Limb (tissue), 2 donors: ENCODE measurements at regions not wholly inside any gene's neighbourhood (a gene's known extent, or its start where the extent isn't known, plus 50 kb on each side); places are given as distances from the start of the nearest gene placed in this dataset.
"Not testable (repeated sequence)": the region's sequence is repeated elsewhere in the genome, so short reads cannot be mapped to it uniquely, and the experiment has no call there.

ENCODE experiments used
- DNase-seq, 2 donors: peaks; one replicate each; pipeline ENCODE4 v3.0.0-alpha.2; 2016; ENCODE audit errors: extremely low spot score in 2 of 2

DNA sequence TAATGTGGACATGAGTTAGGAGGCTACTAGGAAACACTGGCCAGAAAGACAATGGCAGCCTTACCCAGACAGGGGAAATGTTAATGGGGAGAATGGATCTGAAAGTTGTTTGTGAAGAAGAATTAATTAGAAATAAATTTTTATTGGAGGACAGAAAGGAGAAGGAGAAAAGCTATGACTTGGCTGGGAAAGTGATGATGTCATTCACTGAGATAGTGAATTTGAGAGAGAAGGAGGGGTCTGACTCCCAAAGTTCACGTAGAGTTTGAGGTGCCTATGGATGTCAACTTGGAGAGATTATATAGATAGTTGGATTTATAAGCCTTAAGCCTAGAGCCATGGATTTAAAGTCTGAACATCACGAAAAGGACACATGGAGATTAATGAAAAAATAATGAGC, 144.6 kb upstream of the ZNF521 start:
- DNase-seq = no peak

DNA sequence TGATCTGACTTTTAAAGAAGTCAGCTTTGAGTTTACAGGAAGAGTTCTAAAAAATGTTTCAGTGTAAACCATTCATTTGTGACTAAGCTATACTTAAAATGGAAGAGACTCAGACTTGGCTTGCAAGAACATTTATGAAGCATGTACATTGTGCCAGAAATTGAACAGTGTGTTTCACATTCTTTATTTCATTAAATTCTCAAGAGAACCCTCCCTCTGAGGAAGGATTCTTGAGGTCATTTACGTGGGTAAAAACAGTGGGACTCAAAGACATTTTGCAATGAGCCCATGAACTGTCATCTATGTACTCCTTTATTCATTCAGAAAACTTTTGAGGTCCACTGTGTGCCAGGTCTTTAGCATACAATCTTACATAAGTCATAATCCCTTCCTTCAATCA, 143.6 kb upstream of the ZNF521 start:
- no peak for DNase-seq

DNA sequence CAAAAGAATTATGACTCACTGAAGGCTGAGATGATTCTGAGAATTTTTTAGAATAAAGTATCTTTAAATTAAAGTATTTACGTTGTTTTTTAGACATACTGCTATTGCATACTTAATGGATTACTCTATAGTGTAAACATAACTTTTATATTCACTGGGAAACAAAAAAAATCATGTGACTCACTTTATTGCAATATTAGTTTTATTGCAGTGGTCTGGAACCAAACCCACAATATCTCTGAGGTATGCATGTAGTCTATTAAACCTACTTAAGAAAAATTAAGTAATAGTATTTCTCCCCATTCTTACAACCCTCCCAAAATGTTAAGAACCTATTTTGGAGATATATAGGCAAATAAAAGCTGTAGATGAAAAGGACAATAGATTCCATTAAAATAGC, 142.9 kb upstream of the ZNF521 start:
- DNase-seq = no peak

DNA sequence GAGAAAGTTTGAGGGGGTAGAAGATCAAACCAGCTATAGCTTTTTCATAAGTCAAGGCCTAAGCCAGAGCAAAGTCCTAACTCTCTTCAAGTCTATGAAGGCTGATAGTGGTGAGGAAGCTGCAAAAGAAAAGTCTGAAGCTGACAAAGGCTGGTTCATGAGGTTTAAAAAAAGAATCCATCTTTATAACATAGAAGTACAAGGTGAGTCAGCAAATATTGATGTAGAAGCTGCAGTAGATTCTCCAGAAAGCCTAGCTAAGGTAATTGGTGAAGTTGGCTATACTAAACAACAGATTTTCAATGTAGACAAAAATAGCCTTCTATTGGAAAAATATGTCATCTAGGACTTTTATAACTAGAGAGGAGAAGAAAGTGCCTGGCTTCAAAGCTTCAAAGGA, 141.4 kb upstream of the ZNF521 start:
- no peak for DNase-seq

DNA sequence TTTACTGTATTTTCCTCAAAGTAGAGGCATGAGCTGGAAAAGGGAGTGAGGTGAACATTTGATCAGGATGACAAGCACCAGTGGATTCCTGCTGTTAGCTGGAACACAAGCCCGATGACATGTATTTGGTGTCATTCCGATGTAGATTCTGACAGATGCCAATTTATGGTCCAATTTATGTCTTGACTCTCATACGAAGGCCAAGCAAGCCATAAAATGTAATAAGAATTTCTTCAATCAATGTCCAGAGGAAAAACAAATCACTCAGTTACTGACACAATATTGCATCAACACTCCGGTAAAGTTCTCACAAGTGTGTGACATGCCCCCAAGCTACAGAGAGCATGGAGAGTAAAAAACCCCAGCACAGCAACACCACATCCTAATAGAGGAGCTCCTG, 138.3 kb upstream of the ZNF521 start:
- no peak for DNase-seq

DNA sequence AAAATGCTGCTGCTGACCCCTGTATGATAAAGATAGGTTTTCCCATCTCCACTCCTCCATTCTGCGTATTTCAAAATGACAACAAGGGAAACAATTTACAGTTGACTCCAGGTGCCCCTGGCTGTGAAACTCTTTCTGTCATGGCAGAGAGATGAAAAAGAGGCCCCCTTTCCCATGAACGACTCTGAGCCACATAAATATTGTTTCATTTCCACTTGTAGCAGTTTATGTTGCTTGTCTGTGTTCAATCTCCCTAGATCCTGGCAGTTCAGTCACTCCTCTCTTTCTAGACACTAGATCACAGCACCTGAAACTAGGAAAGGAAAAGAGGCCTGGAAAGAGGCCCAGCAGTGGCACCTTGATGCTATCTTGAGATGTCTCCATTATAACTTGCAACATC, 121.0 kb upstream of the ZNF521 start:
- DNase-seq = no peak

DNA sequence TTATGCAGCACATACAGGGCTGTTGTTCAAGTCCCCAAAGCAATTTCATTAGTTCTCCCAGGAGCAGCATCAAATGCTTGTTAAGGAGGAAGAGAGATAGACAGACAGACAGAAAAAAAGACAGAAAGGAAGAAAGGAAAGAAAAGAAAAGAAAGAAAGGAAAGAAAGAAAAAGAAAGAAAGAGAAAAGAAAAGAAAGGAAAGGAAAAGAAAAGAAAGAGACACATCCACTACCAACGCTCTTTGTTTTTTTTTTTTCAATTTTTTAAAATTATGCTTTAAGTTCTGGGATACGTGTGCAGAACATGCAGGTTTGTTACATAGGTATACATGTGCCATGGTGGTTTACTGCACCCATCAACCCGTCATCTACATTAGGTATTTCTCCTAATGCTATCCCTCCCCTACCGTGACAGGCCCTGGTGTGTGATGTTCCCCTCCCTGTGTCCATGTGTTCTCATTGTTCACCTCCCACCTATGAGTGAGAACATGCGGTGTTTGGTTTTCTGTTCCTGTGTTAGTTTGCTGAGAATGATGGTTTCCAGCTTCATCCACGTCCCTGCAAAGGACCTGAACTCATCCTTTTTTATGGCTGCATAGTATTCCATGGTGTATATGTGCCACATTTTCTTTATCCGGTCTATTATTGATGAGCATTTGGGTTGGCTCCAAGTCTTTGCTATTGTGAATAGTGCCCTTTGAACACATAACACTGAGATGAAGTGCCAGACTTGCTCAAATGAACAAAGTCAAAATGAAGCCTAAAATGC, 119.0 kb upstream of the ZNF521 start:
- not testable (repeated sequence) for DNase-seq

DNA sequence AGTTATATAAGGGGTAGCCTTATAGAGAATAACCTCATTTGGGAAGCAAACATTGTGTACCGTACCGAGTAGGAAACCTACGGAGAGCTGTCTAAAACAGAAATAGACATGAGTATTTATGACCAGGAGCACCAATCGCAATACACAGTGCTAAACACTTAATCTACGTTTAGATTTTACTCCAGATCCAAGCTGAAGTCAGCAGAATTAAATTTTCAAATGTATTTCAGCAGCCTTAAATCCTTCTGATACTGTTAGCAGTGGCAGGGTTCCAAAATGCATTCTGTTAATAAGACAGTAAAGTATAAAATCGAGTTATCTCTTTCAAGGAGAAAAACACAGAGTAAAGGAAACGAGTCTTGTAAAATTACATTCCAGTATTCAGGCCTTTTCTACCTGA, 118.1 kb upstream of the ZNF521 start:
- DNase-seq = peak in 1 of 2 donors; percentile 10

DNA sequence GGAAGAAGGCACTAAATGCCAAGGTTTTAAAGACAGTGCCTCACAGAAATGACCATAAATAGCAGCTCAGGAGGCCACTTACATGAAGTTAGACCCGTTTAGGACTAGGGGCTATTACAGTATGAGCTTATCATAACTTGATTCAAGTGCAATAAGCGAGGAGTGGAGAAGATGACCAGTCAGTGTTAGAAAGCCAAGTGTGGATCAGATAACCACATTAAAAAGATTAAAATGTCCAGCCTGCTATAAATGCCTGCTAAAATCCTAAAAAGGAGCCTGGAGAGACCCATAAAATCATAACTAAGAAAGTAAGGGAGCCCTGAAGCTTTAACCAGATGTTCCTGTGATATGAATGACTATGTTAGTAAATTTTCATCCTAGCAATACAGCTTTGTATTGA, 117.5 kb upstream of the ZNF521 start:
- DNase-seq = no peak

DNA sequence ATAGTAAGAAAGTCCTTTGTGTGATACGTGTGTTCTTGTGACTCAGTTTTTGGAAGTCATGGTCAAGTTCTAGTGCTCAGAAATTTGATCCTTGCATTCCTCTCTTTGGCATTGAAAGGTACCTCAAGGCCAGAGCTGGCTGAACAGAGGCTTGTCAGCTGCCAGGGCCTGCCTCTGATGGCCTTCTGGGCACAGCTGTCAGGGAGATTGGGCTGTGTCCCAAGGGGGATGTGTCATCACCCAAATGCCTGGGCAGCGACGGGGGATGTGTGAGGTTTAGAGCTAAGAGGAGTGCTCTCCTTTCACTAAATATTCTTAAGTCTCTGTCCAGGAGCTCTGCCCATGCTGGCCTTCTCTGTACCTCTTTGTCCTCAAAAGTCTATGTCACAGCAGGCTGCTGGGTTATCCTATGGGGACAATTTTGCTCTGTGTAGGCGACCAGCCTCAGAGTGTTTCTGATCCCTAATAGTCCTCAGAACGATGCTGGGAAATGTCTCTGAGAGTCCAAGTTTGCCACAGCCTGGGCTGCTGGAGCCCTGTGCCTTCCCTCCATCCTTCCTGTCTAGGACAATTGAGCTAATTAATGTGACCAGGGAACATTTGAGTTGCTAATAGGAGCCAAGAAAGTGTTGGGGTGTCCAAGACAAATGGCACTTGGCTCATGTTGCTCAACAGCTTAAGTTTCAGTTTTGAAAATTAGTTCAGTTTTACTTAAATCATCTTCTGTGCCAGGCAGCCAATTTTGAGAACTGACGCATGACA, 115.4 kb upstream of the ZNF521 start:
- peak; percentile 46 to 47 for DNase-seq

DNA sequence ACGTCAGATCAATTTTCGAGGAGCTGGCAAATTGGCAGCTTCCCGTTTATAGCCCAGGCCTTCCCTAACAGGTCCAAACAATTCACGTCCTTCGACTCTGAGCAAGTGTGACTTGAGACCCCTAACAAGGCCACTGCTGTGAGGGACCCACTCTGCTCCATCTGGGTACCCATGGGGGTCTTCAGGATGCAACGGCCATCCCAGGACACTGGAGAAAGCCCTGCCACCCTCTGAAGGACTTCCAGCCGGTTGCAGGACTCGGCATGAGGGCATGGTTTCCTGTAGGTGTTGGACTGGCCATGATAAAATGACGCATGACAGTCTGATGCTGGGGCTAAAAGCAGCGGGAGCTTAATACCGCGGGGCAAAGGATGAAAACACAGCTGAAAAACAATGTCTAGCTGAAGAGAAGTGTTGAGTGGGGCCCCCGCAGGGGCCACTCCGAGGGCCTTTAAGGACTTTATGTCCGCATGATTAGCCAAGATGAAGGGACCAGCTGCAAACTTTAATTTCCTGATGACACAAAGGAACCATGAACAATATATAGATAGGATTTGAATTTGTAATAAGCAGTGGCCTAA, 113.3 kb upstream of the ZNF521 start:
- no peak for DNase-seq

DNA sequence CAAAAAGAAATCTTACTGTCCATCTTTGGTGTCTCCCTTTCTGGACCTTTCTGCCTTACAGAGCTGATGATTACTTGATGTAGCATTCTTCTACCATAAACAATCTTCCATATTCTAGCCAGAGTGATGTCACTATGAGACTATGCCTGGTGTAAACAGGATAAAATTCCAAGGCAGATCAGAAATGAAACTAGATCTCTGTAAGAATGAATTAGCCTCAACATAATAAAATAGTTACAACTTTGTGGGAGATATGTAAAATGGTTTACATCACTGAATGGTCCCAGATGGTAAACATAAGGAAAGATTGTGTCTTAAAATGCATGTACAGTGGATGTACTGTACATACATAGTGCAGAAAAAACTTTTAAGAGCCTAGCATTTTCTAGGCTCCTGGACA, 112.3 kb upstream of the ZNF521 start:
- DNase-seq = peak in 1 of 2 donors; percentile 65

DNA sequence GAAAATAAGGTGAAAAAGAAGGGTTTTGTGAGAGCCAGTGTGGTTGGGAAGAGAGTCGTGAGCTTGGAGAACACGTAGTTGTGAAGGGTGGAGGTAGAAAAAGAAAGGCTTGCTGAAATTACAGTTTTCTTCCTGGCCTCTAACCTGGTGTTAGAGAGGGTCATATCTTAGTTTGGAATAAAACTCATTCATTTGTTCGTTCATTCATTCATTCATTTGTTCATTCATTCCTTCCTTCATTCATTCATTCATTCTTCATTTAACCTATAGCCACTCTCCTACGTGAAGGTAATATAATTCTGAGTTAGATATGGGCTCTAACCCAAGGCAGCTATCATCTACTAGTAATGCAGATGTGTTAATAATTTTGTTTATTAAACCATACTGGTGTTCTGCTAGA, 111.8 kb upstream of the ZNF521 start:
- no peak for DNase-seq

DNA sequence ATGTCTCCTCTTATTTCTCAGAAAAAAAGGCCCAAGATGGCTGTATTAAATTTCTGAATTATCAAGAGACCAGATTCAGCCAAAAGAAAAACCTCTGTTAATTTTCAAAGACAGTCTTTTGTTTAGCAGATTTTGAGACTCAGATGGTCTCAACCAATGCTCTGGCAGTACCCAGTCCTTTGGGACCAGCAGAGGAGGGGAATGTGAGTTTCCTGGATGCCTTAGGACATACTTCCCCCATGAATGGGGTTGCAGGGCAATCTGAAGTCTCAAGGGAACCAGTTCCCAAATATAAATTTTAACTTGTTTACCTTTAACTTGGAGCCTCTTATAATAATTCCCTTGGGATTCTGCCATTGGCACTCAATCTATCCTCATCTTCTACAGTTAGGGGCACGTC, 107.8 kb upstream of the ZNF521 start:
- no peak for DNase-seq

DNA sequence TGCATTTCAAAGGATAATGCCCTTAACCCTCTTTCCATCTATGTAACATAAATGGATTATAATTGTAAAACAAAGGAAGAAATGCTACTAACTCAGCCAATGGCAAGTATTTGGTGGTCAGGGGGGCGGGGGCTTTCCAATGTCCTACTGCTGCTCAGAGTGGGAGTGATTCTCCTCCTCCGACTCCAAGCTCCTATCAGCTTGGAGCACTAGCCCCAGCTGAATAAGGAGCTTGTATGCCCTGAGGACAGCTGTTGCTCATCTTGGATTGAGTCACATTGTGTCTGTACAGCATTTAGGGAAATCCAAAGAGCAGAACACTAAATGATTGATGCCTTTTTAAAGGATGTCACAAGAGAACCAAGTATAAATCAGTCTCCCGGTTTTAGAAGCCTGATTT, 105.6 kb upstream of the ZNF521 start:
- DNase-seq = no peak

DNA sequence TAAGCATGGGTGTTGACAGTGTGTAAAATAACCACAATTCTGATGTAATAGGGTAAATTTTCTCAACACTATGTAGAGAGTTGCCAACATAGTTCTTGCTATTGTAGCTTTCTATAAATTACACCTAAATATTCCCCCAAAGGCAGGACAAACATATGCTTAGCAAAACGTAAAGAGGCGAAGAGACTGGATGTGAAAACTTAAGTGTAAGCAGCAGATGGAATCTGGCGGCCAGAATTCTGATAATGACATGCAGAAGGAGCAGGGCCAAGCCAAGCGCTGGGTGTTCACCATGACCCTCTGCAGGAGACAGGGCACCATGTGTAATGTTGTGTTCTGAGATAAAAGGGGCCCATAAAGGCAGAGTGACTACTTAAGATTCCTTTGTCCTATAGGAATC, 105.2 kb upstream of the ZNF521 start:
- DNase-seq = no peak

DNA sequence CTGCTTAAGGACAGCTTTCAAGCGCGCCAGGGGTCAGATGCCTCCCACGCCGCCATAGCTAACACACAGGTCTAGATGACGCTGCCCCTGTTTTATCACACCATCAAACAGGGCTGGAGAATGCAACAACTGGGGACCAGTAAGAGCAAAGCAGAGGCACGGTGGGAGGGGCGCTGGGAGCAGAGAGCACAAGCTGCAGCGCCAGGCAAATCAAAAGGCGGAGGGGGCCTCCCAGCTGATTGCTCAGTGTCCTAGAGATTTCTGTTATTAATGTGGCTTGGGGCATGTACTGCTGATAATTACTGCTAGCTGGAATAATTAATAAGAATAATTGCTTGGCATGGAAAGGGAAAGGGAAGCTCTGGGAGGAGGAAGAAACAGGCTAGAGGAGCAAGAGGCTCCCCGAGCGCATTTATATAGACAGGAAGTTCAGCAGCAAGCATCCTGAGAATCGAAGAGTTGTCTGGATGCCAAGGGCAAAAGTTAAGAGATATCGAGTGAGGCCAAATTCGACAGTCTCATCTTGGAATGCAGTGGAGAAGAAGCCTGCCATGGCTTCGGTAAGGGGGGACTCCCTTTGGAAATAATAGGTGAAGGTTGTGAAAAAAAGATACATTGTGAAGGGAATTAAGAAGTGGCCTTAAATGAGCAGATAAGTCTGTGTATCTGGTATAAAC, 104.5 kb upstream of the ZNF521 start:
- no peak for DNase-seq

DNA sequence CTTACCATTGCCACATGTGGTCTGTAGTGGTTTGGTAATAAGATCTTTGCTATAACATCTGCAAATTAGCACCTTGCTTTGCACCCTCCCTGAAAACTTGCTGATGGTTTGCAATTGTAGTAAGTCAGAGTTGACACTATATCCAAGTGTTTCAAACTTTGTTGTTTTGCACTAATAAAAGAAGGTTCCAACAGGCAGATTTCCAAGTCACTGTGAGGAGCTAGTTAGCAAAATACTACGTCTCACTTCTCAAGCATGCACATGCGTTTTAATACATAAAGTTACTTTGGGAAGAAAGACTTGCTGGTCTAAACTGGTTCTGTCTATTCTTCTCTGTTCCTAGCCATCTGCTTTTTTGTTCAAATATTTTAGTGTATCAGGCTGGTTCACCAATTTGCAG, 103.7 kb upstream of the ZNF521 start:
- no peak for DNase-seq

DNA sequence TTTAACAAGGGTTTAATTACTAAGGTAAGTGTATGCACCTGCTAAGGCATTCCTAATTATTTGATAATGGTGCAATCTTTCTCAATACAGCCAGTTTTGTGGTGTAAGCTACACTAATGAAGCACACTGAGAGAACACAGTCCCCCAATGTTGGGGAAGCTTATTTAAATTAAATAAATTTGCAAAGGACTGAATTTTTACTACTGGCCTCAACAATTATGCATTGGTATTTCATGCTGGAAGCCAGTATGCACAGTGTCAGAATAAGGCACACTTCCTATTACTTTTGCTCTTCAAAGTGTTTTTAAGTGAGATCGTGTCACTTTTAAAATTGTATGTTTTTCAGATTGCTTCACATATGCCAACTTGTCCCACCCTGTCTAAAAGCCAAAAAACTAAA, 103.2 kb upstream of the ZNF521 start:
- no peak for DNase-seq

DNA sequence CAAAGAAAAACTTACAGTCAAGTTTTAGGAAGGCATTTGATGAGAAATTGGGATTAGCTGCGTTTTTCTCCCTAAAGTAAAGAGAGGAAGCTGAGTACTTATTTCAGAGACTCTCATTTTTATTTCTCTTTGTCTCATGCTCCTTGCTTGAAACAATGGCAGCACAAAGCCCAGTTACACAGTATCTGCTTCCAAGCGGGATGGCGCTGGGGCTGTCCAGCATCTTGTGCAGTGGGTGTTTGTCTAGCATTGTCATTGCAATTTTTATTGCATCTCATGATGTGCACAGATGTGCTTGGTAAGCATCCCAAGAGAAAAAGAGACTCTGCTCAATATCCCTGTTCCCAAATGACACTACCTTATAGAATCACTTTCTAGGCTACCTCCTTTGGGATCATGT, 102.8 kb upstream of the ZNF521 start:
- no peak for DNase-seq

DNA sequence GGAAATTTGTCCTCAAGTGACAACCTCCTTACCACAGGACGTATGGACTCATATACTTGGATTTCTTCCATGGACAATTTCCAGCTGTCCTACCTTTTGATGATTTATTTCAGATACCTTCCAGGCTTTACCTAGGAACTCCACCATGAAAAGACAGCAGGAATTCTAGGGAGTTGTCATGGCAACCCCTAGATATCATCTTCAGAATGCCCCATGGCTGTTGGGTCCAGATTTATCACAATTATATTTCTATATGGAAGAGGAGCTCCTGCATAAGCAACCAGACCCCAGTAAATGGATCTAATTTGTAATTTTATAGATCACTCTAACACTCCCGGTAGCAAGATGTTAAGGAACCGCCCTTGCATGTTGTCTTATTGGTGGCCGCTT, 102.3 kb upstream of the ZNF521 start:
- DNase-seq = no peak

DNA sequence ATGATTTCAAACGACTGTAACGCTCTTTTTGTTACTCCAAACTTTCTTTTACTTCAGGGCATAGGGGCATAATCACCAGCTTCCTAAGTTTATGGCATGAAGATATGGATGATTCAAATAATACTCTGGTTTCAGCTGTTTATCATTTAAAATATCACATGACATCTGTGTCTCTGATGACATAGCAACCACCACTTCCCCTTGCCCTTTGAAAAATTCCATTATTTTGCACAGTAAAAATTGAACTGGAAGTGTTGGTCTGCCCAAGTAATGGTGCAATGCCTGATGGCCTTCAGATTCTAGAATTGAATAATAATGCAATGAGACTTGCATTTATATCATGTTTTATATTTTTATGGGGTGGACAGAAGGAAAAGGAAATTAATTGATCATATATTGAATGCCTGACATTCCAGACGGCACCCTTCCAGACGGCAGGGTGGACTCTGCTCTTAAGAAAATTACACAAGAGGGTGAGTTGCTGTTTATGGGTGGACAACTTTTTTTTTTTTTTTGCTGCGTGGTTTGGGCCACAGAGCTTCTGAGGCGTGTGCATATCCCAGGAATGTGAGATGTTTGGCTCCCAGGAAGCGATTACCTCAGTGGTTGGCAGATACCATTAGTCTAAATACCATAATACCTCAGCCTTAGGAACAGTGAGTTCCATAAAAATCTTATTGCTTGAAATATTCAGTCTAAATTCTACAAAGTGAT, 101.7 kb upstream of the ZNF521 start:
- DNase-seq = no peak
